HG03095 (cell line): ENCODE measurements at regions not wholly inside any gene's neighbourhood (a gene's known extent, or its start where the extent isn't known, plus 50 kb on each side); places are given as distances from the start of the nearest gene placed in this dataset.

Experiments used
- ATAC-seq: cut with Tn5 transposase; IDR thresholded peaks from one replicate; pipeline ENCODE4 v1.9.1; 2021; ENCODE audit warnings: moderate library complexity; ENCODE audit not compliant: unreplicated experiment

- ATAC-seq, result no peak
These were observed 691.4 kb upstream of the FZD8 start for GRCh38 chr10:36333446-36333845.

GRCh38 chr10:36332926-36333325 lies 690.8 kb upstream of the FZD8 start:
- no peak for ATAC-seq

- no peak for ATAC-seq
These were observed 689.0 kb upstream of the FZD8 start for GRCh38 chr10:36331121-36331520.

GRCh38 chr10:36325815-36326214 lies 683.7 kb upstream of the FZD8 start:
- no peak for ATAC-seq

GRCh38 chr10:36324831-36325230 lies 682.7 kb upstream of the FZD8 start:
- no peak for ATAC-seq

GRCh38 chr10:36313142-36313541 lies 671.0 kb upstream of the FZD8 start:
- ATAC-seq, result no peak

GRCh38 chr10:36303896-36304295 lies 661.8 kb upstream of the FZD8 start:
- ATAC-seq, result no peak

GRCh38 chr10:36302086-36302485 lies 660.0 kb upstream of the FZD8 start:
- no peak for ATAC-seq

GRCh38 chr10:36301539-36301938 lies 659.4 kb upstream of the FZD8 start:
- ATAC-seq, result no peak

GRCh38 chr10:36301139-36301538 lies 659.0 kb upstream of the FZD8 start:
- no peak for ATAC-seq

- no peak for ATAC-seq
These were observed 641.7 kb upstream of the FZD8 start for GRCh38 chr10:36283827-36284226.

GRCh38 chr10:36281831-36282331 lies 639.8 kb upstream of the FZD8 start:
- ATAC-seq, result no peak

- no peak for ATAC-seq
These were observed 638.9 kb upstream of the FZD8 start for GRCh38 chr10:36280890-36281499.

- ATAC-seq, result no peak
These were observed 638.2 kb upstream of the FZD8 start for GRCh38 chr10:36280321-36280741.

- ATAC-seq, result no peak
These were observed 636.1 kb upstream of the FZD8 start for GRCh38 chr10:36278176-36278575.

- no peak for ATAC-seq
These were observed 635.4 kb upstream of the FZD8 start for GRCh38 chr10:36277459-36277858.

- ATAC-seq, result no peak
These were observed 629.7 kb upstream of the FZD8 start for GRCh38 chr10:36271627-36272340.

- no peak for ATAC-seq
These were observed 627.1 kb upstream of the FZD8 start for GRCh38 chr10:36269222-36269621.

- no peak for ATAC-seq
These were observed 624.8 kb upstream of the FZD8 start for GRCh38 chr10:36266923-36267322.

GRCh38 chr10:36265741-36266140 lies 623.6 kb upstream of the FZD8 start:
- ATAC-seq, result no peak

GRCh38 chr10:36263871-36264270 lies 621.8 kb upstream of the FZD8 start:
- no peak for ATAC-seq

- no peak for ATAC-seq
These were observed 614.9 kb upstream of the FZD8 start for GRCh38 chr10:36256948-36257356.

GRCh38 chr10:36256166-36256565 lies 614.1 kb upstream of the FZD8 start:
- no peak for ATAC-seq
